Activated T-helper 9 cell treated with anti-CD3 and anti-CD28 coated beads, Interleukin-2, amount 50 U/mL, for 16 hours (primary cell): ENCODE measurements at regions not wholly inside any gene's neighbourhood (a gene's known extent, or its start where the extent isn't known, plus 50 kb on each side); places are given as distances from the start of the nearest gene placed in this dataset.
"Not testable (repeated sequence)": the region's sequence is repeated elsewhere in the genome, so short reads cannot be mapped to it uniquely, and the experiment has no call there.

Experiments
- DNase-seq: peaks from one replicate; pipeline ENCODE4 v3.0.0-alpha.2; 2020; ENCODE audit warnings: low read depth

GRCh38 chr10:47711428-47711827, 52.0 kb downstream of the SYT15B start:
- not testable (repeated sequence) for DNase-seq

GRCh38 chr10:47710443-47710842, 52.9 kb downstream of the SYT15B start:
- not testable (repeated sequence) for DNase-seq

- DNase-seq = peak; percentile 60
Measured at GRCh38 chr10:47705698-47706414, 57.5 kb downstream of the SYT15B start.

- DNase-seq = not testable (repeated sequence)
Measured at GRCh38 chr10:47701285-47701684, 62.1 kb downstream of the SYT15B start.

GRCh38 chr10:47699854-47700253, 63.5 kb downstream of the SYT15B start:
- not testable (repeated sequence) for DNase-seq

- not testable (repeated sequence) for DNase-seq
Measured at GRCh38 chr10:47696170-47696569, 67.2 kb downstream of the SYT15B start.

- not testable (repeated sequence) for DNase-seq
Measured at GRCh38 chr10:47695149-47695548, 68.2 kb downstream of the SYT15B start.

GRCh38 chr10:47690304-47690703, 73.1 kb downstream of the SYT15B start:
- not testable (repeated sequence) for DNase-seq

GRCh38 chr10:47683826-47684475, 79.4 kb downstream of the SYT15B start:
- not testable (repeated sequence) for DNase-seq

GRCh38 chr10:47681638-47681990, 81.8 kb downstream of the SYT15B start:
- not testable (repeated sequence) for DNase-seq

GRCh38 chr10:47680848-47681637, 82.3 kb downstream of the SYT15B start:
- not testable (repeated sequence) for DNase-seq

GRCh38 chr10:47676102-47676501, 87.3 kb downstream of the SYT15B start:
- not testable (repeated sequence) for DNase-seq

GRCh38 chr10:47675577-47675976, 87.8 kb downstream of the SYT15B start:
- DNase-seq = not testable (repeated sequence)

GRCh38 chr10:47673128-47673527, 90.3 kb downstream of the SYT15B start:
- not testable (repeated sequence) for DNase-seq

GRCh38 chr10:47670857-47671256, 92.5 kb downstream of the SYT15B start:
- DNase-seq = not testable (repeated sequence)

GRCh38 chr10:47661955-47662577, 101.3 kb downstream of the SYT15B start:
- DNase-seq = not testable (repeated sequence)

GRCh38 chr10:47656732-47657131, 106.7 kb downstream of the SYT15B start:
- not testable (repeated sequence) for DNase-seq

- not testable (repeated sequence) for DNase-seq
Measured at GRCh38 chr10:47654161-47654560, 109.2 kb downstream of the SYT15B start.

GRCh38 chr10:47648594-47648993, 114.8 kb downstream of the SYT15B start:
- not testable (repeated sequence) for DNase-seq

- DNase-seq = not testable (repeated sequence)
Measured at GRCh38 chr10:47647523-47648101, 115.8 kb downstream of the SYT15B start.

GRCh38 chr10:47646686-47647273, 116.6 kb downstream of the SYT15B start:
- DNase-seq = not testable (repeated sequence)
